ENCODE measurements at regions not wholly inside any gene's neighbourhood (a gene's known extent, or its start where the extent isn't known, plus 50 kb on each side); places are given as distances from the start of the nearest gene placed in this dataset.

- DNase-seq, result no peak
Observed at GRCh38 chr12:98073610-98074009, 441.8 kb upstream of the TMPO start.

- no peak for DNase-seq
Observed at GRCh38 chr12:98074286-98074685, 441.1 kb upstream of the TMPO start.

- DNase-seq, result no peak
Observed at GRCh38 chr12:98084391-98084790, 431.0 kb upstream of the TMPO start.

GRCh38 chr12:98085046-98085755 is 430.2 kb upstream of the TMPO start:
- DNase-seq, result no peak

- DNase-seq, result no peak
Observed at GRCh38 chr12:98090731-98091130, 424.7 kb upstream of the TMPO start.

GRCh38 chr12:98096436-98096835 is 419.0 kb upstream of the TMPO start:
- DNase-seq, result no peak

- no peak for DNase-seq
Observed at GRCh38 chr12:98106031-98106683, 409.2 kb upstream of the TMPO start.

- no peak for DNase-seq
Observed at GRCh38 chr12:98109266-98109665, 406.1 kb upstream of the TMPO start.

GRCh38 chr12:98110536-98110935 is 404.9 kb upstream of the TMPO start:
- no peak for DNase-seq

GRCh38 chr12:98113548-98113947 is 401.8 kb upstream of the TMPO start:
- DNase-seq, result no peak

GRCh38 chr12:98121963-98122362 is 393.4 kb upstream of the TMPO start:
- DNase-seq, result no peak

- DNase-seq, result no peak
Observed at GRCh38 chr12:98123021-98123461, 392.3 kb upstream of the TMPO start.

GRCh38 chr12:98126637-98127335 is 388.6 kb upstream of the TMPO start:
- DNase-seq, result no peak

- no peak for DNase-seq
Observed at GRCh38 chr12:98127336-98127679, 388.1 kb upstream of the TMPO start.

GRCh38 chr12:98127854-98128253 is 387.5 kb upstream of the TMPO start:
- no peak for DNase-seq

GRCh38 chr12:98136544-98136943 is 378.8 kb upstream of the TMPO start:
- no peak for DNase-seq

- no peak for DNase-seq
Observed at GRCh38 chr12:98137278-98137677, 378.1 kb upstream of the TMPO start.

- no peak for DNase-seq
Observed at GRCh38 chr12:98144953-98145352, 370.4 kb upstream of the TMPO start.

GRCh38 chr12:98146043-98146442 is 369.3 kb upstream of the TMPO start:
- DNase-seq, result no peak

- DNase-seq, result no peak
Observed at GRCh38 chr12:98146487-98146886, 368.9 kb upstream of the TMPO start.

- DNase-seq, result no peak
Observed at GRCh38 chr12:98149270-98149669, 366.1 kb upstream of the TMPO start.

GRCh38 chr12:98149691-98150210 is 365.6 kb upstream of the TMPO start:
- no peak for DNase-seq

- DNase-seq, result no peak
Observed at GRCh38 chr12:98151105-98151590, 364.2 kb upstream of the TMPO start.

GRCh38 chr12:98151984-98152383 is 363.4 kb upstream of the TMPO start:
- DNase-seq, result no peak

Measured in NCI-H1105 treated with DMSO at 0.1 percent for 48 hours (cell line).